ENCODE measurements at regions not wholly inside any gene's neighbourhood (a gene's known extent, or its start where the extent isn't known, plus 50 kb on each side); places are given as distances from the start of the nearest gene placed in this dataset.

DNA sequence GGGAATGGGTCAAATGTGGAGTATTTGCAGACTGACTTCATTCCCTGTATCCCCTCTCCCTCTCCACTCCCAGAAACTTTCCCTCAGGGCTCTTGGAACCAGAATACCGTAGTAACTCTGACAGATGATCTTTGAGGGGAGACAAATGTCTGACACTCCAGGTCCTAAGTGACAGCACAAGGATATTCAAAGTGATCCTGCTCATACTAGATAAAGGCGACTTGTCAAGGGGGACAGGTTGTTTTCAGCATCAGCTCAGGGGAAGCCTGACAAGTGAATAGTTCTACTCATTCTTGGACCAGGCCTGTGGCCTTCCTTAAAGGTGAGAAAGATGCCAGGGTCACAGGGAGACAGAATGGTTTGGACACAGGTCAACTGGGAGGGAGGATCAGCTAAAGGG lies 92.8 kb downstream of the NXPE2 start (continued):
- TF ChIP-seq BHLHE40 (IDR thresholded peaks at IDR 0.05; ENCODE audit: borderline replicate concordance in 1 of 2, low read depth in 2 of 2, low read length in 1 of 2), result no peak
- no peak for TF ChIP-seq ZBTB33 (IDR thresholded peaks at IDR 0.05)
- TF ChIP-seq BACH1 (IDR thresholded peaks at IDR 0.05; ENCODE audit: borderline replicate concordance), result no peak
- TF ChIP-seq, protein P1, sequence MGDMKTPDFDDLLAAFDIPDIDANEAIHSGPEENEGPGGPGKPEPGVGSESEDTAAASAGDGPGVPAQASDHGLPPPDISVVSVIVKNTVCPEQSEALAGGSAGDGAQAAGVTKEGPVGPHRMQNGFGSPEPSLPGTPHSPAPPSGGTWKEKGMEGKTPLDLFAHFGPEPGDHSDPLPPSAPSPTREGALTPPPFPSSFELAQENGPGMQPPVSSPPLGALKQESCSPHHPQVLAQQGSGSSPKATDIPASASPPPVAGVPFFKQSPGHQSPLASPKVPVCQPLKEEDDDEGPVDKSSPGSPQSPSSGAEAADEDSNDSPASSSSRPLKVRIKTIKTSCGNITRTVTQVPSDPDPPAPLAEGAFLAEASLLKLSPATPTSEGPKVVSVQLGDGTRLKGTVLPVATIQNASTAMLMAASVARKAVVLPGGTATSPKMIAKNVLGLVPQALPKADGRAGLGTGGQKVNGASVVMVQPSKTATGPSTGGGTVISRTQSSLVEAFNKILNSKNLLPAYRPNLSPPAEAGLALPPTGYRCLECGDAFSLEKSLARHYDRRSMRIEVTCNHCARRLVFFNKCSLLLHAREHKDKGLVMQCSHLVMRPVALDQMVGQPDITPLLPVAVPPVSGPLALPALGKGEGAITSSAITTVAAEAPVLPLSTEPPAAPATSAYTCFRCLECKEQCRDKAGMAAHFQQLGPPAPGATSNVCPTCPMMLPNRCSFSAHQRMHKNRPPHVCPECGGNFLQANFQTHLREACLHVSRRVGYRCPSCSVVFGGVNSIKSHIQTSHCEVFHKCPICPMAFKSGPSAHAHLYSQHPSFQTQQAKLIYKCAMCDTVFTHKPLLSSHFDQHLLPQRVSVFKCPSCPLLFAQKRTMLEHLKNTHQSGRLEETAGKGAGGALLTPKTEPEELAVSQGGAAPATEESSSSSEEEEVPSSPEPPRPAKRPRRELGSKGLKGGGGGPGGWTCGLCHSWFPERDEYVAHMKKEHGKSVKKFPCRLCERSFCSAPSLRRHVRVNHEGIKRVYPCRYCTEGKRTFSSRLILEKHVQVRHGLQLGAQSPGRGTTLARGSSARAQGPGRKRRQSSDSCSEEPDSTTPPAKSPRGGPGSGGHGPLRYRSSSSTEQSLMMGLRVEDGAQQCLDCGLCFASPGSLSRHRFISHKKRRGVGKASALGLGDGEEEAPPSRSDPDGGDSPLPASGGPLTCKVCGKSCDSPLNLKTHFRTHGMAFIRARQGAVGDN (IDR thresholded peaks at IDR 0.05), result no peak

GRCh38 chr11:114773541-114774338 lies 95.4 kb downstream of the NXPE2 start:
- no peak for DNase-seq (ENCODE audit: low read depth, low spot score)
- whole genome bisulfite sequencing (ENCODE audit: insufficient coverage, insufficient replicate concordance, low lambda C conversion rate, missing lambda C conversion rate), result 12% methylated on average over 8 of the region's 8 CpGs

More at GRCh38 chr11:114773541-114774338, 95.4 kb downstream of the NXPE2 start:
- RAD21 ChIA-PET (ENCODE audit: unreplicated experiment), result interaction anchor here (1.3 kb wide), 1 partner anchor 11 kb away, joined by 3 read pairs; no protein-coding TSS in a partner anchor
- in situ Hi-C loops (cut with MboI), result no loop called here
- POLR2A ChIA-PET, result no interaction called here
- no peak for TF ChIP-seq SP1 (IDR thresholded peaks at IDR 0.05; ENCODE audit: low read depth, low read length)
- no peak for TF ChIP-seq ZNF207 (IDR thresholded peaks at IDR 0.05; ENCODE audit: borderline replicate concordance)
- no peak for TF ChIP-seq TCF3 (IDR thresholded peaks at IDR 0.05; ENCODE audit: borderline replicate concordance, insufficient read depth, low read depth, low read length)
- no peak for TF ChIP-seq SUPT20H (IDR thresholded peaks at IDR 0.05; ENCODE audit: borderline replicate concordance, control insufficient read depth, low read depth, low read length)
- no peak for TF ChIP-seq BCL3 (IDR thresholded peaks at IDR 0.05; ENCODE audit: borderline replicate concordance, insufficient read depth, low read depth, low read length, poor library complexity, severe bottlenecking)
- no peak for TF ChIP-seq ATF3 (IDR thresholded peaks at IDR 0.05; ENCODE audit: borderline replicate concordance, extremely low read depth, low read depth, low read length)
- TF ChIP-seq BRCA1 (IDR thresholded peaks at IDR 0.05; ENCODE audit: low read depth, low read length), result no peak
- TF ChIP-seq HDAC6 (IDR thresholded peaks at IDR 0.05; ENCODE audit: unreplicated experiment), result no peak
- TF ChIP-seq ZZZ3 (IDR thresholded peaks at IDR 0.05; ENCODE audit: control insufficient read depth, insufficient read length, low read depth), result no peak
- no peak for TF ChIP-seq RCOR1 (conservative IDR thresholded peaks at IDR 0.05; ENCODE audit: low read depth, low read length)
- Histone ChIP-seq H3K4me1 (ENCODE audit: control insufficient read depth, insufficient read depth, low read length) (no peaks in the 10 kb centered on the region), H3K9ac (ENCODE audit: control insufficient read depth, insufficient read depth, low read length) (no peak overlapping the region), H3K4me3 (no peak overlapping the region), H3K36me3 (ENCODE audit: control insufficient read depth in 2 of 2, insufficient read depth in 2 of 2, low read length in 1 of 2) (no peaks in the 10 kb centered on the region), H3K9me3 (replicated peaks; ENCODE audit: control insufficient read depth, insufficient read depth, low read length) (no peaks in the 10 kb centered on the region), H4K20me1 (ENCODE audit: control insufficient read depth, insufficient read depth) (no peaks in the 10 kb centered on the region), H3K79me2 (ENCODE audit: control insufficient read depth, insufficient read depth, low read length) (no peaks in the 10 kb centered on the region), H2AFZ (ENCODE audit: control insufficient read depth, low read depth, low read length) (no peak overlapping the region), H3K27me3 (replicated peaks in 1 of 2; ENCODE audit: control insufficient read depth in 2 of 2, insufficient read depth in 2 of 2, low read length in 1 of 2) (no peaks in the 10 kb centered on the region), H3K27ac (ENCODE audit: control insufficient read depth, insufficient read depth) (no peak overlapping the region), H3K4me2 (ENCODE audit: control insufficient read depth, insufficient read depth) (no peak overlapping the region)
- FAIRE-seq, result no peak
- CTCF ChIA-PET, result interaction anchor here (1.3 to 2.5 kb wide), 2 partner anchors 10 to 16 kb away, joined by 4 to 10 read pairs; no protein-coding TSS in a partner anchor
- intact Hi-C loops (cut with micrococcal nuclease; ENCODE audit: unreplicated experiment), result no loop called here
- SMC1A ChIA-PET (ENCODE audit: uncharacterized antibody, unreplicated experiment), result no interaction called here
- no peak for ATAC-seq
- no TSS peak for BruUV-seq (replicated peaks)

All from GM12878 (cell line).